CD4-positive, alpha-beta T cell (primary cell): ENCODE measurements at regions not wholly inside any gene's neighbourhood (a gene's known extent, or its start where the extent isn't known, plus 50 kb on each side); places are given as distances from the start of the nearest gene placed in this dataset.

Experiments
- ATAC-seq: fragments of 200-7000 bp; cut with Tn5 transposase; one replicate; pipeline ENCODE4 v1.10.0; 2022; ENCODE audit warnings: mild to moderate bottlenecking; ENCODE audit not compliant: poor library complexity
- CTCF ChIA-PET: fragments of 350-600 bp; sonication (Branson Sonifier 250); formaldehyde crosslinking; loops from one replicate; lab custom pipeline; 2021; ENCODE audit warnings: antibody characterized with exemption, inconsistent platforms; lab: Charles Lee
- POLR2A ChIA-PET: fragments of 350-600 bp; sonication (Branson Sonifier 250); formaldehyde crosslinking; loops from one replicate; lab custom pipeline; 2021; ENCODE audit warnings: antibody characterized with exemption, inconsistent platforms; lab: Charles Lee
- DNase-seq, 14 experiments: peaks; one replicate each; pipeline ENCODE4 v3.0.0-alpha.2; 2013 to 2020; ENCODE audit warnings: mixed read lengths in 2 of 14
- H3K27ac ChIP-seq, 2 donors: one replicate each; pipeline versions ENCODE4 v1.5.1 to v1.7.0; 2013; ENCODE audit warnings: low read length in 2 of 2, low read depth in 1 of 2, mild to moderate bottlenecking in 1 of 2
- H3K27me3 ChIP-seq, 2 experiments: 1 replicate in 1 of 2; 2 replicates in 1 of 2; pipeline versions ENCODE4 v1.6.1 to v1.7.0; 2013; ENCODE audit warnings: low read length in 2 of 2, control low read depth in 1 of 2, mild to moderate bottlenecking in 1 of 2, moderate library complexity in 1 of 2; ENCODE audit not compliant: insufficient read depth in 2 of 2, control insufficient read depth in 1 of 2
- H3K36me3 ChIP-seq: one replicate; pipeline ENCODE4 v1.6.1; 2013; ENCODE audit warnings: low read length, control low read depth; ENCODE audit not compliant: insufficient read depth
- H3K4me1 ChIP-seq: one replicate; pipeline ENCODE4 v1.6.1; 2013; ENCODE audit warnings: low read length, control low read depth; ENCODE audit not compliant: insufficient read depth
- H3K4me3 ChIP-seq: one replicate; pipeline ENCODE4 v1.5.1; 2013; ENCODE audit warnings: mild to moderate bottlenecking, low read length, moderate library complexity
- H3K9me3 ChIP-seq, 2 experiments: 1 replicate in 1 of 2; 2 replicates in 1 of 2; pipeline versions ENCODE4 v1.6.1 to v1.7.0; 2013; ENCODE audit warnings: low read length in 2 of 2, mild to moderate bottlenecking in 2 of 2, control low read depth in 1 of 2, moderate library complexity in 1 of 2; ENCODE audit not compliant: control insufficient read depth in 1 of 2, insufficient read depth in 1 of 2
- H3K27ac Mint-ChIP-seq: one replicate; pipeline ENCODE4 v1.8.0; 2020; ENCODE audit warnings: mixed read lengths
- H3K27me3 Mint-ChIP-seq: one replicate; pipeline ENCODE4 v1.8.0; 2021; ENCODE audit warnings: mixed read lengths
- H3K36me3 Mint-ChIP-seq: one replicate; pipeline ENCODE4 v1.8.0; 2021; ENCODE audit warnings: low read depth, mixed read lengths
- H3K4me1 Mint-ChIP-seq: one replicate; pipeline ENCODE4 v1.8.0; 2021; ENCODE audit warnings: low read depth, mixed read lengths
- H3K4me3 Mint-ChIP-seq: one replicate; pipeline ENCODE4 v1.8.0; 2020; ENCODE audit warnings: mild to moderate bottlenecking, mixed read lengths
- H3K9me3 Mint-ChIP-seq: one replicate; pipeline ENCODE4 v1.8.0; 2020; ENCODE audit warnings: mixed read lengths
- intact Hi-C, 2 experiments: fragments of 100-400 bp; cut with DNase I in 1 of 2; cut with micrococcal nuclease in 1 of 2; formaldehyde crosslinking; loops; one replicate each; pipeline versions ENCODE4 v1.15.1 to v1.9.0; 2023 to 2025; cut with DNase I, micrococcal nuclease
- TF ChIP-seq, protein P1 (sequence below): fragments of 200-600 bp; IDR thresholded peaks from one replicate; pipeline ENCODE4 v1.8.0; 2022; ENCODE audit warnings: antibody characterized with exemption, mild to moderate bottlenecking

DNA sequence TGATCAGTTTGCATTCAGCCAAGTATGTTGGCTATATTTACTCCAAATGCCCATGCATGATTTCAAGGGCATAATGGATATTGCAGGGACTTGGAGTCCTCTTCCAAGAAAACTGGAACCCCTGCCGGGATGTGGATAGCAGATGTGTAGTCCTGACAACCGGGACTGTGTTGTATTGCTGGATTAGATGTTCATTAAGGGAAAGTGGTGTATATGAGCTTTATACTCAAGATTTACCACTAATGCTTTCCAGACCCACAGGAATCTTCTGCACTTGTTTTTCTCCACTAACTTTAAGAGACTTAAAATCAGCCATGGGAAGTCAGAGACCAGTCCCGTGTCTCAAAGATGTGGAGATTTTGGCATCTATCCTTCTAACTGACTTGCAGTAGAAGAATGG, 770.9 kb downstream of the HDGFL1 start:
- ATAC-seq (no peak), DNase-seq (no peak)
- H3K27me3 ChIP-seq: no peaks in the 10 kb centered on the region
- no peaks in the 10 kb centered on the region for H3K36me3 Mint-ChIP-seq
- H3K4me1 ChIP-seq: no peaks in the 10 kb centered on the region
- CTCF ChIA-PET: no interaction called here
- intact Hi-C loops: no loop called here
- H3K4me1 Mint-ChIP-seq: no peaks in the 10 kb centered on the region
- H3K36me3 ChIP-seq: no peaks in the 10 kb centered on the region
- POLR2A ChIA-PET: no interaction called here
- H3K9me3 Mint-ChIP-seq: no peaks in the 10 kb centered on the region
- H3K27ac ChIP-seq: no peak overlapping the region
- no peaks in the 10 kb centered on the region for H3K27me3 Mint-ChIP-seq
- H3K4me3 Mint-ChIP-seq: no peak overlapping the region
- TF ChIP-seq, protein P1, sequence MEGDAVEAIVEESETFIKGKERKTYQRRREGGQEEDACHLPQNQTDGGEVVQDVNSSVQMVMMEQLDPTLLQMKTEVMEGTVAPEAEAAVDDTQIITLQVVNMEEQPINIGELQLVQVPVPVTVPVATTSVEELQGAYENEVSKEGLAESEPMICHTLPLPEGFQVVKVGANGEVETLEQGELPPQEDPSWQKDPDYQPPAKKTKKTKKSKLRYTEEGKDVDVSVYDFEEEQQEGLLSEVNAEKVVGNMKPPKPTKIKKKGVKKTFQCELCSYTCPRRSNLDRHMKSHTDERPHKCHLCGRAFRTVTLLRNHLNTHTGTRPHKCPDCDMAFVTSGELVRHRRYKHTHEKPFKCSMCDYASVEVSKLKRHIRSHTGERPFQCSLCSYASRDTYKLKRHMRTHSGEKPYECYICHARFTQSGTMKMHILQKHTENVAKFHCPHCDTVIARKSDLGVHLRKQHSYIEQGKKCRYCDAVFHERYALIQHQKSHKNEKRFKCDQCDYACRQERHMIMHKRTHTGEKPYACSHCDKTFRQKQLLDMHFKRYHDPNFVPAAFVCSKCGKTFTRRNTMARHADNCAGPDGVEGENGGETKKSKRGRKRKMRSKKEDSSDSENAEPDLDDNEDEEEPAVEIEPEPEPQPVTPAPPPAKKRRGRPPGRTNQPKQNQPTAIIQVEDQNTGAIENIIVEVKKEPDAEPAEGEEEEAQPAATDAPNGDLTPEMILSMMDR: no peak
- H3K9me3 ChIP-seq: peaks cover 0 to 7% of the 10 kb centered on the region in 2 experiments
- no peak overlapping the region for H3K4me3 ChIP-seq
- no peak overlapping the region for H3K27ac Mint-ChIP-seq

DNA sequence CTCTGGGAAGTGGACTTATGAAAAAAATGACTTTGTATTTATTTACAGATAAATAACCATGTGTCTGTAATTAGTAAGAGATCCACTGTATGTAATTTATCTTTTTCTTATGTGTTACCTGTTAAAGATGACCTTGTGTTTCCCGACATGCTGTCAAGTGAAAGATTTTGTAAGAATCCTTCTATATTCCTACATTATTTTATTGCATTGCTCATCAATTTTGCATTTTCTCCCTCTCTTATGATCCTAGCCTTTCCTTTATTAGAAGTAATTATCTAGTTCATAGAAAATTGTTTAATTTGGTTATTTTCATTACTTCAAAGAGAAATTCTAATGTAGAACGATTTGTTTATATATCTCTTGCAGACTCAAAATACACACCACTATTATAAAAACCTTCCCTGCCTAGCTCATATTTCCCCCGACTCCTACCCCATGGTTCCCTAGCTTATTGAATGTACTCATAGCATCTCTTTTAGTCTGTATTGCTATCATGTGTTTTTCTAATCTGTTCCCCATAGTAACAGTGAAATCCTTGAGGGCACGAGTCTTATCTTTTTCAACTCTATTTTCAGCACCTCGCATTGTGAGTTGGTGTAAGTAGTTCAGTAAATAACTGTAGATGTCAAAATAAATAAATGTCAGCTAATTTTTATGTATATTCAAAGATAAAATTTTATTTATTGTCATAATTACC, 774.4 kb downstream of the HDGFL1 start:
- Histone ChIP-seq H3K27ac (no peak overlapping the region), H3K36me3 (no peaks in the 10 kb centered on the region), H3K9me3 (peaks cover 0 to 7% of the 10 kb centered on the region in 2 experiments), H3K27me3 (no peaks in the 10 kb centered on the region), H3K4me1 (no peaks in the 10 kb centered on the region), H3K4me3 (no peak overlapping the region)
- POLR2A ChIA-PET: no interaction called here
- intact Hi-C loops: no loop called here
- H3K27ac Mint-ChIP-seq: no peak overlapping the region
- H3K4me3 Mint-ChIP-seq: no peak overlapping the region
- CTCF ChIA-PET: no interaction called here
- ATAC-seq: no peak
- no peaks in the 10 kb centered on the region for H3K36me3 Mint-ChIP-seq
- H3K27me3 Mint-ChIP-seq: no peaks in the 10 kb centered on the region
- no peak for DNase-seq
- H3K4me1 Mint-ChIP-seq: no peaks in the 10 kb centered on the region
- peaks cover 2% of the 10 kb centered on the region for H3K9me3 Mint-ChIP-seq
- TF ChIP-seq, protein P1: no peak

DNA sequence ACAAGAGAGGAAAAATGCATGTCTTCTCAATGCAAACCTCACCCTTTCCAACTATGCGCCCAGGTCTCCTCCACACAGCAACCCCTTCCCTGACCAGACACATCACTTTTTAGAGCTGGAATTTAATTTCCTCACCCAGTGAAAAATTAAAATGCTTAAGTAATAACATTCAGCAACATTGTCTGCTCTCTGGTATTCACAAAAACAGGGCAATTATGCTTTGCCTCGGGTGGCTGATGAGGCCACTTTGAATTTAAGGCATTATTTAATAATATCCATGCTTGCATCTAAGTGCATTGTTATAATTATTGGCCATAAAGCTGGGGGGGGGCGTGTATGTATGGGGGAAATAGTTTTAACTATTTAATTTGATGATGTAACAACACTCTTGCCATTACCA, 777.8 kb upstream of the NRSN1 start:
- POLR2A ChIA-PET: no interaction called here
- no peak overlapping the region for H3K4me3 ChIP-seq
- H3K27ac ChIP-seq: no peak overlapping the region
- no peaks in the 10 kb centered on the region for H3K4me1 Mint-ChIP-seq
- H3K27me3 Mint-ChIP-seq: no peaks in the 10 kb centered on the region
- TF ChIP-seq, protein P1: no peak
- no peaks in the 10 kb centered on the region for H3K36me3 Mint-ChIP-seq
- H3K27me3 ChIP-seq: no peaks in the 10 kb centered on the region
- CTCF ChIA-PET: interaction anchor here (0.6 kb wide), 1 partner anchor 59 kb away, joined by 4 read pairs; no protein-coding TSS in a partner anchor
- DNase-seq (no peak), ATAC-seq (no peak)
- no peak overlapping the region for H3K4me3 Mint-ChIP-seq
- no peaks in the 10 kb centered on the region for H3K4me1 ChIP-seq
- intact Hi-C loops: no loop called here
- H3K36me3 ChIP-seq: no peaks in the 10 kb centered on the region
- H3K27ac Mint-ChIP-seq: no peak overlapping the region
- no peaks in the 10 kb centered on the region for H3K9me3 ChIP-seq
- peaks cover 2% of the 10 kb centered on the region for H3K9me3 Mint-ChIP-seq
